22Rv1 (cell line): ENCODE measurements at regions not wholly inside any gene's neighbourhood (a gene's known extent, or its start where the extent isn't known, plus 50 kb on each side); places are given as distances from the start of the nearest gene placed in this dataset.

Experiments
- CTCF ChIP-seq: fragments of 450-650 bp; IDR thresholded peaks from 2 replicates; pipeline ENCODE4 v1.5.1; 2017; ENCODE audit warnings: mild to moderate bottlenecking
- ZFX ChIP-seq: fragments of 450-650 bp; IDR thresholded peaks from 2 replicates; pipeline ENCODE4 v1.6.1; 2017; ENCODE audit warnings: antibody characterized with exemption, borderline replicate concordance

- no peak for TF ChIP-seq CTCF
- TF ChIP-seq ZFX = no peak
Observed at GRCh38 chr11:38693306-38693705, 2095.3 kb upstream of the RAG2 start.
